Suppressor macrophage (primary cell): ENCODE measurements at regions not wholly inside any gene's neighbourhood (a gene's known extent, or its start where the extent isn't known, plus 50 kb on each side); places are given as distances from the start of the nearest gene placed in this dataset.
"Not testable (repeated sequence)": the region's sequence is repeated elsewhere in the genome, so short reads cannot be mapped to it uniquely, and the experiment has no call there.

ENCODE experiments used
- DNase-seq, 4 experiments: peaks; one replicate each; pipeline ENCODE4 v3.0.0-alpha.2; 2020 to 2022

DNA sequence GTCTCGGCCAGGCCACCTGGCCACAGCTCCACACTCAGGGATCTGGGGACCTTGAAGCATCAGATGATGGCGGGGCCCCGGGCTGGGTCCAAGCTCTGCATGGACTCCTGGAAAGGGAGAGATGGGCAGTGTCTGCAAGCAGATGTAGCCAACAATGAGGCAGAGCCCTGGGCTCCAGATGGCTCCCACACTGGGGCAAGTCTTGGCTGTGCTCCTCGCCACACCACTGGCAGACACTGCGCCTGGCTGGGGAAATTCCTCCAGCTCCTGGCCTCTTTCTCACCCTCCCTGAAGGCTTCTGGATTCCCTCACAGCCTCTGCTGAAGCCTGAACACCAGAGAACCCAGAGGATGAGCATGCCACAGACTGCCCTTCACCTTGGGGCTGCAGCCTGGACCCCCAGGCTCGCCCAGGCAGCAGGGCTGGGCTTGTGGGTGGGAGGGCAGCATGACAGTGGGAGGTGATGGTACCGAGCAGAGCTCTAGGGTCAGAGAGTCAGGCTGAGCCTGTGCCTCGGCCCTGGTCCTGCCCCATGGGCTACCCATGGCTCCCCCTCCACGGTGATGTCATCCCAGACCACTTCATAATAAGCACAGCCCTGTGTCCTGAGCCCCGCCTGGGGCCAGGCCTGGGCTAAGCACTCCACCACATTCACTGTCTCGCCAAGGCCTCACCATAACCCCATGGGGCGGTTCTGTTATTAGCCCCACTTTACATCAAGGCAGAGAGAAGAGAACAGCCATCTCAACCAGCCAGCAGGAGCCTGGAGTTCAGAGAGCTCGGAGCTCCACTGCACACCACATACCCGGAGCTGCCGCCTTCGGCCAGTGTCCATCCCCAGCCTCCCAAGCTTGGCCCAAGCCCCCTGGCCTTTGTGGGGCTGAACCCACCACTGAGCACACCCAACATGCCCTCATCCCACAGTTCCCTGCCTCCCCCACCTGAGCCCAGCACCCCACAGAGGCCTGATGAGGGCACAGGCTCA is 62.2 kb upstream of the ADAMTS2 start:
- no peak for DNase-seq

DNA sequence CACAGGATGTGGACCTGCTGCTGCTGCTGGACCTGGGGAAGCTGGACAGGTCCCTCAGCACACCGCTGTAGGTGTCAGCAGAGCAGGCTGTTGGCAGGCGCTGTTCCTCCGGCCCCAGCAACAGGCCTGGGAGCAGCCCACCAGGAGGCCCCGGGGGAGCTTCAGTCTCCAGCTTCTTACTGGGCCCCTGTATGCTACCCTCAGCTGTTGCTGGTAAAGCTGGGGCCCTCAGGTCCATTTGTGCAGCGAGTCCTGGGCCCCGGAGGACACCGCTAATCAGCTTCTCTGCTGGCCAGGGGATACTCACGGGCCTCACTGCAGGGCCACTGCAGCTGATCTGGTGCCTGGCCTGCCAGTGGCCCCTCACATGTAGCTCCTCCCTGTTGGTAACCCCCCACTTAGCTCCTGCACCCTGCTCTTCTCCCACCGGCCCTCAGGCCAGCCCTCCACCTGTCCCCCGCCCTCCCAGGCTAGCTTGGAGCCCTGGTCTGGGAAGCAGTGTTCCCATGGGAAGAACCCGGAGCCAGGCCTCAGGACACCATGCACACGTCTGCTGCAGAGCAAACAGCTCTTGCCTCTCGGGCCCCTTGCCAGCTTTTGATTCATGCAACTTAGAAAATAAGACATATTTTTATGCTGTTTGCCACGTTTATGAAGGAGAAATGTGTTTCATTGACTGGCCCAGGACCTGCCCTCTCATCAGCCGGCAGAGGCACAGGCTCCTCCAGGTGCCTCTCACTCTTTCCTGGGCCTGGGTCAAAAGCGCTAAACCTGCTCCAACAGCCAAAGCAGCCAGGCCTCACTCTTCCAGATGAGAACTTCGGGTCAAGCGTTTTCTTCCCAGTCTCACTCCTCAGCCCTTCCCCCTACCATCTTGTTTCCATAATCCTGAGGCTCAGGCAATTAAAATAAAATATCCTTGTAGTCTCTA is 61.0 kb upstream of the ADAMTS2 start:
- no peak for DNase-seq

DNA sequence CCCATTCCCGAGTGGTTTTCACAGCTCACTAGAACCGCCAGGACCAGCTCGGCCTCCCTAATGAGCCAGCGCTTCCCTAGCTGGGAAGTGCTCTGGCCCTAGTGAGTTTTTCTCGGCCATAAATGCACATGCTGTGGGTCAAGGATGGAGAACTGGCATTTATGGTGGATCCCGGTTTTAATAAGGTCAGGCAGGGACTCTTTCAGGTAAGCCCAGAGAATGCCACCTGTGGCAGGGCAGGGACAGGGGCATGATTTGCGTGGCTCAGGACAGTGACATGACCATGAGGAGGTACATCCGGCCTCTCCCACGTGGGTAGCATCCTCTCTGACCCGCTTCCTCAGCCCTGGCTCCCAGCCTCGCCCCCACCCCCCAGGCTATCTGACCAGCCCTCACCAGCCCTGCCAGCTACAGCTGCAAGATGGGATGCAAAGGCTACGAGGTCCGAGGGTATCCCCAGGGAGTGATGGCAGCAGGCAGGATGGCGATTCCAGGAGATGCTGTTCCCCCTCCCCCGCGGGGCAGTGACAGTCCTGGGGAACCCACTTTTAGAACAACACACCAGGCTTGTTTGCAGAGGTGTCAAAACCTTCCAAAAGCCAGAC is 60.3 kb upstream of the ADAMTS2 start:
- DNase-seq, result no peak

DNA sequence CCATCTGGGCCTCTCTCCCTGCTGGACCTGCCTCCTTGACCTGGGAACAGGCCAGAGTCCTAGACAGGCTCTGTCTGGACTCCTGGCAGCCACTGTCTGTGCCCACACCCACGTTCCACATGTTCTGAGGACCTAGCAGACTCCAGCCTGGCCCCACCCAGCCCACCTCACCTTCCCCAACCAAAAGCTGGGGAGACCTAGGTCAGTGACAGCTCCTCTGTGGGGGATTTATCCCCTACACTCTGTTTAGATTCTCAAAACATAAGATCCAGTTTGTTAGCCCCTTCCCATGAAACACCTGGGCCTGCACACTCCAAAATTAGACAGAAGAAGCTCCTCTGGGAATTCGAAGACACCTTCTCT is 59.8 kb upstream of the ADAMTS2 start:
- no peak for DNase-seq

DNA sequence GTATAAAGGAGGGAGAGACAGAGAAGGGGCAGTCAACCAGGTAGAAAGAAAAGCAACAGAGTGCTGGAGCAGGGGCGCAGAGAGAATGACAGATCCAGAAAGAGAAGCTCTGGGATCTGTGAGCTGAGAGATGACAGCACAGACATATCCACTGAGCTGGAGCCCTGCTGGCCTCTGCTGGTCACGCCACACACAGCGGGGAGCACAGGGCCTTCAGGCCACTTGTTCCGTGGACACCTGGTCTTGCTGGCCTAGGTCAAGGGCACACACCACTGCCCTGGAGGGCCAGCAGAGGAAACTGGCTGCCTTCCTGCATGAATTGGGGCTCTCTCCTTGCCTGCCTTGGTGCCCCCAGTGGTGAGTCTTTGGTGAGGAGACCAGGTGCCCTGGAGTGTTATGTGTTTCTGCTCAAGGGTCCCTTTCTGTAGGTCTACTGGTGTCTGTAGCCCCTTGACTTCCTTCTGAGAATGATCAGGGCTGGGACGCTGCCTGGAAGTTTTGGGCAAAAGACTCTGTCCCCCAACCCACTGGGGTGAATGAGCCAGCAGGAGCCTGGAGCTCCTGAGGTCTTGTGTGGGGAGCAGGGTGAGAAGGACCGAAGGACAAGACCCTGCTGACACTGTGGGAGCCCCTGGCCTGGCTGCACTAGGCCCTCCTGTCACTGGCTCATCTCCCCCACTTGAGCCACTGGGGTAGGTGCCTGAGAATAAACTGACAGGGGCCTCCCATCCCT is 59.2 kb upstream of the ADAMTS2 start:
- peak in 3 of 4 experiments; percentile 4 to 46 (median 15) for DNase-seq

DNA sequence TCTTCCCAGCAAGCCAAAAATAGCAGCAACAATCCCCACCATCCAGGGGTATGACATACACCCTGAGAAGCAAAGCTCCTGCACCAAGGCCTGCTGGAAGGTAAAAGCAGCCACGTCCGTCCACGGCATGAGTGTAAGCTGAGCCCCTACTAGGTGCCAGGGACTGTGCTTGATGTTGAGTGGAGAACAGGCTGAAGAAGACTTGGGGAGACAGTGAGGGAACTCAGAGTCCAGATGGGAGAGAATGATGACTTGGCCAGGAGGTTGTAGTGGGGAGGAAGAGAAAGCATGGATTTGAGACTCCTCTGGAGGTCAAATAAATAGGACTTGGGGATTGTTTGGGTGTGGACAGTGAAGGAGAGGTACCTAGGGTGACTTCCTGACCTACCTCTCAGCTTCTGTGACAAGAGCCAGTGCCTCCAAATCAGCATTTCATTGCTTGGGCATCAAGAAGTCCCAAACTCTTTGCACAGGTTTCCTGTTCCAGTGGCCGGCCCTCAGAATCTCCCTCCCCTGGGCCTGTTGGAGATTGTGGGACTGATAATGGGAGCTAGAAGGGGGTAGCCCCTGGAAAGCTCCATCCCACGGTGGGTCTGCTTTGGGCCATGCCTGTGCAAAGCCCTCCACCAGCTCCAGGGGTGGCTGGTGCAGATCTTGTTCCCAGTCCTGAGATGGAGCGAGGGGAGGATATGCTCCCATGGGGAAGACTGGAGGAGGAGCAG is 58.3 kb upstream of the ADAMTS2 start:
- no peak for DNase-seq

DNA sequence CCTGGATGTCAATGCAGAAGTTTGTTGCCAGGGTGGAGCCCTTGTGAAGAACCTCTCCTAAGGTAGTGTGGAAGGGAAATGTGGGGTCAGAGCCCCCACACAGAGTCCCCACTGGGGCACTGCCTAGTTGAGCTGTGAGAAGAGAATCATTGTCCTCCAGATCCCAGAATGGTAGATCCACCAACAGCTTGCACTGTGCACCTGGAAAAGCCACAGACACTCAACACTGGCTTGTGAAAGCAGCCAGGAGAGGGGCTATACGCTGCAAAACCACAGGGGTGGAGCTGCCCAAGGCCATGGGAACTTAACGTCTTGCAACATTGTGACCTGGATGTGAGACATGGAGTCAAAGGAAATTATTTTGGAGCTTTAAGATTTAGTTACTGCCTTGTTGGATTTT is 55.2 kb upstream of the ADAMTS2 start:
- not testable (repeated sequence) for DNase-seq

DNA sequence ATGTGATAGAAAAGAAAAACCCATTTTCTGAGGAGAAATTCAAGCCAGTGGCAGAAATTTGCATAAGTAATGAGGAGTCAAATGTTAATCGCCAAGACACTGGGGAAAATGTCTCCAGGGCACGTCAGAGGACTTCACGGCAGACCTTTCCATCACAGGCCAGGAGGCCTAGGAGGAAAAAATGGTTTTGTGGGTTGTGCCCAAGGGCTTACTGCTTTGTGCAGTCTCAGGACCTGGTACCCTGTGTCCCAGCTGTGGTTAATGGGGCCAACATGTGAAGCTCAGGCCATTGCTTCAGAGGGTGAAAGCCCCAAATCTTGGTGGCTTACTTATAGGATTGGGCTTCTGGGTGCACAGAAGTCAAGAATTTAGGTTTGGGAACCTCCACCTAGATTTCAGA is 54.8 kb upstream of the ADAMTS2 start:
- no peak for DNase-seq

DNA sequence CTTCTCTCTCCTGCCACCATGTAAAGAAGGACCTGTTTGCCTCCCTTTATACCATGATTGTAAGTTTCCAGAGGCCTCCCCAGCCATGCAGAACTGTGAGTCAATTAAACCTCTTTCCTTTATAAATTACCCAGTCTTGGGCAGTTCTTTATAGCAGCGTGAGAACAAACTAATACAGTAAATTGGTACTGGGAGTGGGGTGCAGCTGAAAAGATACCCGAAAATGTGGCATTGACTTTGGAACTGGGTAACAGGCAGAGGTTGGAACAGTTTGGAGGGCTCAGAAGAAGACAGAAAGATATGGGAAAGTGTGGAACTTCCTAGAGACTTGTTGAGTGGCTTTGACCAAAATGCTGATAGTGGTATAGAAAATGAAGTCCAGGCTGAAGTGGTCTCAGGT is 54.1 kb upstream of the ADAMTS2 start:
- DNase-seq, result not testable (repeated sequence)

DNA sequence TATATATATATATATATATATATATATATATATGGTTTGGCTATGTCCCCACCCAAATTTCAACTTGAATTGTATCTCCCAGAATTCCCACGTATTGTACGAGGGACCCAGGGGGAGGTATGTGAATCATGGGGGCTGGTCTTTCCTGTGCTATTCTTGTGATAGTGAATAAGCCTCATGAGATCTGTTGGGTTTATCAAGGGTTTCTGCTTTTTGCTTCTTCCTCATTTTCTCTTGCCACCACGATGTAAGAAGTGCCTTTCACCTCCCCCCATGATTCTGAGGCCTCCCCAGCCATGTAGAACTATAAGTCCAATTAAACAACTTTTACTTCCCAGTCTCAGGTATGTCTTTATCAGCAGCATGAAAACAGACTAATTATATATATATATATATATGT is 52.3 kb upstream of the ADAMTS2 start:
- DNase-seq, result peak; percentile 28 to 67 (median 56)
